ENCODE measurements at regions not wholly inside any gene's neighbourhood (a gene's known extent, or its start where the extent isn't known, plus 50 kb on each side); places are given as distances from the start of the nearest gene placed in this dataset.

GRCh38 chr7:10156972-10157371, 816.7 kb upstream of the PHF14 start:
- Mint-ChIP-seq H3K27ac (no peak overlapping the region), H3K4me3 (no peak overlapping the region), H3K36me3 (ENCODE audit: low read depth) (no peaks in the 10 kb centered on the region), H3K4me1 (ENCODE audit: low read depth) (no peaks in the 10 kb centered on the region), H3K27me3 (ENCODE audit: low read depth) (no peaks in the 10 kb centered on the region), H3K9me3 (peaks cover 8% of the 10 kb centered on the region)
- DNase-seq (ENCODE audit: low spot score), result no peak

DNA sequence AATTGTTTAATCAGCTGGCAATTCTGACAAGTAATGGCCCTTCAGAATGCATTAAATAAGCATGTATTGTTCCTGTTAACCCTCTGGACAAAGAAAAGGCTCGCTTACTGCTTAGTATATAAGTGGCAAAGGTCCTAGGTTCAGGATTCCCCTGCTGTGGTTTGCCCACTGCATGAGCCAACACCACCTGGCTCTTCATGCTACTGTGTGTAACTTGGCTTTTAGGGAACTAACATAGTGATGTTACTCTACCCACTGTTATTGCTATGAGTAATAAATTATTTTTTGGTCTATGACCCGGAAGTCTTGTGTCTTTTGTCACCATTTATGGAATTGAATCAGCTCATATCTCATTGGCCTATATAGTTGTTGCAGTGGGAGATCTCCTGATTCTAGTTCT, 791.7 kb upstream of the PHF14 start:
- DNase-seq (ENCODE audit: low spot score), result no peak
- Mint-ChIP-seq H3K4me3 (no peak overlapping the region), H3K36me3 (ENCODE audit: low read depth) (no peaks in the 10 kb centered on the region), H3K27ac (no peak overlapping the region), H3K27me3 (ENCODE audit: low read depth) (no peaks in the 10 kb centered on the region), H3K4me1 (ENCODE audit: low read depth) (no peaks in the 10 kb centered on the region), H3K9me3 (no peaks in the 10 kb centered on the region)

DNA sequence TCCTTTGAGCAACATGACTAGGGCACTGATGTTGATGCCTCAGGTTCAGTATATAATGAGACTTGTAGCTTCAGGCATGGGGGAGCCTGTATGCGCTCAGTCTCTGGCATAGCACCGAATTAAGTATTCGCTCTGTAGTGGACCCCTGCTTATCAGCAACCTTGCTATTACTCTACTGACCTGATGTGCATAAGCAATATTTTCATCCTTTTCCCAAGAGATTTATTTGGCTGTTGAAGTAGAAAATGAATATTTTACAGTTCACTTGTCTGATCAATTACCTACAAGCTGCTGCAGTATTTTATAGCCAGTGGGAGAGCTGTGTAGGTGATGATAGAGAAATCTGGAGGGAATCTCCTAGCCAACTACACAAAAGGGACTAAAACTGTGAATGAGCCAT, 781.6 kb upstream of the PHF14 start:
- H3K4me1 Mint-ChIP-seq (ENCODE audit: low read depth), result no peaks in the 10 kb centered on the region
- no peak overlapping the region for H3K4me3 Mint-ChIP-seq
- H3K27ac Mint-ChIP-seq, result no peak overlapping the region
- peaks cover 6% of the 10 kb centered on the region for H3K9me3 Mint-ChIP-seq
- DNase-seq (ENCODE audit: low spot score), result no peak
- H3K36me3 Mint-ChIP-seq (ENCODE audit: low read depth), result no peaks in the 10 kb centered on the region
- no peaks in the 10 kb centered on the region for H3K27me3 Mint-ChIP-seq (ENCODE audit: low read depth)

GRCh38 chr7:10205696-10206095, 768.0 kb upstream of the PHF14 start:
- Mint-ChIP-seq H3K9me3 (peaks cover 13% of the 10 kb centered on the region), H3K36me3 (ENCODE audit: low read depth) (no peaks in the 10 kb centered on the region), H3K4me1 (ENCODE audit: low read depth) (no peaks in the 10 kb centered on the region), H3K4me3 (no peak overlapping the region), H3K27ac (no peak overlapping the region), H3K27me3 (ENCODE audit: low read depth) (no peaks in the 10 kb centered on the region)
- no peak for DNase-seq (ENCODE audit: low spot score)

GRCh38 chr7:10210000-10210399, 763.7 kb upstream of the PHF14 start:
- Mint-ChIP-seq H3K4me3 (no peak overlapping the region), H3K4me1 (ENCODE audit: low read depth) (no peaks in the 10 kb centered on the region), H3K36me3 (ENCODE audit: low read depth) (no peaks in the 10 kb centered on the region), H3K9me3 (peaks cover 12% of the 10 kb centered on the region), H3K27ac (no peak overlapping the region), H3K27me3 (ENCODE audit: low read depth) (no peaks in the 10 kb centered on the region)
- DNase-seq (ENCODE audit: low spot score), result no peak

- H3K27ac Mint-ChIP-seq, result no peak overlapping the region
- no peaks in the 10 kb centered on the region for H3K4me1 Mint-ChIP-seq (ENCODE audit: low read depth)
- peaks cover 12% of the 10 kb centered on the region for H3K9me3 Mint-ChIP-seq
- H3K4me3 Mint-ChIP-seq, result no peak overlapping the region
- H3K36me3 Mint-ChIP-seq (ENCODE audit: low read depth), result no peaks in the 10 kb centered on the region
- no peaks in the 10 kb centered on the region for H3K27me3 Mint-ChIP-seq (ENCODE audit: low read depth)
- no peak for DNase-seq (ENCODE audit: low spot score)
Measured at GRCh38 chr7:10211016-10211415, 762.7 kb upstream of the PHF14 start.

DNA sequence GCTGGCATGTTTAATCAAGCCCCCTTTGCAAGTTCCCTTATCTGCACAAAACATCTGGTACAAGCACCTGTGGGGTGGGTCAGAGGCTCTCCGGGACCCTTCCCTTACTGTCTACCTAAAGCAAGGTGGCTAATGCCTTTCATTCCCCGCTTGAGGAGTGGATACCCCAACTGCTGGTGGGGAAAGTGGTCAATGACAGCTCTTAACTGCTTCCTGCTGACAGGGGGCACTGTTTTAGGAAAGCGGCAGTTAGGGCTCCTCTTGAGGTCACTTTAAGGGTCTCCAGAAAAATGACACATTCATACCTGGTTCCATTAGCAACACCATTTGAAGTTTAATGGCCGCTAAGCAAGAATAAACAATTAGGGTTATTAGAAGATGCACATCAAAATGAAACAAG, 761.8 kb upstream of the PHF14 start:
- Mint-ChIP-seq H3K27ac (no peak overlapping the region), H3K4me1 (ENCODE audit: low read depth) (no peaks in the 10 kb centered on the region), H3K27me3 (ENCODE audit: low read depth) (no peaks in the 10 kb centered on the region), H3K36me3 (ENCODE audit: low read depth) (no peaks in the 10 kb centered on the region), H3K9me3 (peaks cover 18% of the 10 kb centered on the region), H3K4me3 (no peak overlapping the region)
- DNase-seq (ENCODE audit: low spot score), result no peak

DNA sequence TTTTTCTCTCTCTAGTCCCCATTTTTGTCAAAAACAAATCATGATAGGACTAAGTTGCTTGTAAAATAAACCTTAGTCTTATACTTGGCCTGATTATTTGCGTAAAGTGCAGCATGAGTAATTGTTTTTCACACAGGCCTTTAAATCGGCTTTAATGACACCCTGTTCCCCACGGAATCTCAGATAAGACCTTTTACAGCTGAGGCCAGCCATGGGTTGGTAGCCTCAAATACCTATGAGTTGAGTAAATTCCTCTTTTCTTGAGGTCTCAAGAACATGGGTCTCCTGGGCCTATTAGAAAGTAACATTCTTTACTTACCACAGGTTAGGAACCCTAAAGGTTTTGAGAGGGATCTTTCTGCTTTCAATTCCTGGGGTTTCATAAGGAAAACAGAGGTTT, 761.0 kb upstream of the PHF14 start:
- Mint-ChIP-seq H3K36me3 (ENCODE audit: low read depth) (no peaks in the 10 kb centered on the region), H3K4me3 (no peak overlapping the region), H3K27me3 (ENCODE audit: low read depth) (no peaks in the 10 kb centered on the region), H3K27ac (no peak overlapping the region), H3K9me3 (peaks cover 18% of the 10 kb centered on the region), H3K4me1 (ENCODE audit: low read depth) (no peaks in the 10 kb centered on the region)
- no peak for DNase-seq (ENCODE audit: low spot score)

DNA sequence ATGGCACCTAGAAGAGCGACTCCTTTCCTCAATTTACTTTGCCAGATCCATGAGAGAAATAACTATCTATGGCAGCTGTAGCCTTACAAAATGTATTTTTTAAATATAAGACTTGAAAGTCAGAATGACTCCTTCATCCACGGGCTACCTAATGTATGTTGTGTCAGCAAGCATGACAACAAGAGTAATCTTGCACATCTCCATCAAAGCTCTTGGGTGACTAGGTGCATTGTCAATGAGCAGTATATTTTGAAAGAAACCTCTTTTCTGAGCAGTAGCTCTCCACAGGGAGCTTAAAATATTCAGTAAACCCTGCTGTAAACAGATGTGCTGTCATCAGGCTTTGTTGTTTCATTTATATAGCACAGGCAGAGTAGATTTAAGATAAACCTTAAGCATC, 757.2 kb upstream of the PHF14 start:
- H3K36me3 Mint-ChIP-seq (ENCODE audit: low read depth), result no peaks in the 10 kb centered on the region

GRCh38 chr7:10221084-10221483, 752.6 kb upstream of the PHF14 start:
- Mint-ChIP-seq H3K36me3 (ENCODE audit: low read depth) (no peaks in the 10 kb centered on the region), H3K27ac (no peak overlapping the region), H3K9me3 (peaks cover 13% of the 10 kb centered on the region), H3K4me3 (no peak overlapping the region), H3K27me3 (ENCODE audit: low read depth) (no peaks in the 10 kb centered on the region), H3K4me1 (ENCODE audit: low read depth) (no peaks in the 10 kb centered on the region)
- no peak for DNase-seq (ENCODE audit: low spot score)

More for the DNA sequence above, 757.2 kb upstream of the PHF14 start:
- H3K9me3 Mint-ChIP-seq, result peaks cover 21% of the 10 kb centered on the region
- no peaks in the 10 kb centered on the region for H3K27me3 Mint-ChIP-seq (ENCODE audit: low read depth)
- no peak overlapping the region for H3K4me3 Mint-ChIP-seq
- H3K4me1 Mint-ChIP-seq (ENCODE audit: low read depth), result no peaks in the 10 kb centered on the region
- H3K27ac Mint-ChIP-seq, result no peak overlapping the region
- DNase-seq (ENCODE audit: low spot score), result no peak

DNA sequence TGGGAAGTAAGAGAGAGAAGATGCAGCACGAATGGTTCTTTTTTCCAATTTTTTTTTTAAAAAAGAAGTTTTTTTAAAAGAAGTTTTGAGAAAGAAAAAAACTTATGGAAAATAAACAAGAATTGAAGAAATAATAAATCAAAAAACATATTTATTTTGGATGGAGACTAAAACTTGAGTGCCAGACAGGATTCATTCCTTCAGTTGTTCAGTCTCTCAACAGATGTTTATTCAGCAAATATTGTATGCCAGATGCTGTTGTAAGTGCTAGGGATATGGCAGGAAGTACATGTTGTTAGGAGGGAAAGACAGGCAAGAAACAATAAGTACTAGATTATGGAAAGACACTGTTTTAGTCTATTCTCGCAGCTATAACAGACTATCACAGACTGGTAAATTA, 750.7 kb upstream of the PHF14 start:
- H3K27me3 Mint-ChIP-seq (ENCODE audit: low read depth), result no peaks in the 10 kb centered on the region

DNA sequence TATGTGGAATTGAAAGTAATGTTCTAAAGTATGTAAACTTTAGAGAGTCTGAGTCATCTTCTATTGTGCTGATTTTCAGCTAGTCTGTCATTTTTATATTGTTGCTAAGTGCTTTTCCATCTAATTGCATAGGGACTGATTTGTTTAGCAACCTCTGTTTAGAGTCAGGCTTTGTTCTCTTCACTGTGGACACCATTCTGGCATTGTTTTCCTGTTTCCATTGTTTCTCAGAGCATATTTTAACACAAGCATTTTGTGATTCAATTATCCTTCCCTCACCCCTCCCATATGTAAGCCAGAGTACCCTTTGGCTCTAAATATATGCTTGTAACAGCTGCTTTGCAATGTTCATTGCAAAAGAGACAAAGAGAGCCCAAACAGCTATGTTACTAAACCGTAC, 748.4 kb upstream of the PHF14 start:
- H3K27me3 Mint-ChIP-seq (ENCODE audit: low read depth), result no peaks in the 10 kb centered on the region
- no peak for DNase-seq (ENCODE audit: low spot score)
- H3K4me1 Mint-ChIP-seq (ENCODE audit: low read depth), result no peaks in the 10 kb centered on the region
- peaks cover 4% of the 10 kb centered on the region for H3K9me3 Mint-ChIP-seq
- no peak overlapping the region for H3K4me3 Mint-ChIP-seq
- H3K27ac Mint-ChIP-seq, result no peak overlapping the region
- no peaks in the 10 kb centered on the region for H3K36me3 Mint-ChIP-seq (ENCODE audit: low read depth)

More for the DNA sequence above, 750.7 kb upstream of the PHF14 start:
- Mint-ChIP-seq H3K4me3 (no peak overlapping the region), H3K9me3 (peaks cover 8% of the 10 kb centered on the region), H3K27ac (no peak overlapping the region), H3K36me3 (ENCODE audit: low read depth) (no peaks in the 10 kb centered on the region), H3K4me1 (ENCODE audit: low read depth) (no peaks in the 10 kb centered on the region)
- no peak for DNase-seq (ENCODE audit: low spot score)

- Mint-ChIP-seq H3K9me3 (peaks cover 10% of the 10 kb centered on the region), H3K27me3 (ENCODE audit: low read depth) (no peaks in the 10 kb centered on the region), H3K36me3 (ENCODE audit: low read depth) (no peaks in the 10 kb centered on the region)
Measured at GRCh38 chr7:10237306-10237705, 736.4 kb upstream of the PHF14 start.

GRCh38 chr7:10238641-10239040, 735.0 kb upstream of the PHF14 start:
- peaks cover 10% of the 10 kb centered on the region for H3K9me3 Mint-ChIP-seq
- DNase-seq (ENCODE audit: low spot score), result no peak
- H3K27me3 Mint-ChIP-seq (ENCODE audit: low read depth), result no peaks in the 10 kb centered on the region
- no peaks in the 10 kb centered on the region for H3K36me3 Mint-ChIP-seq (ENCODE audit: low read depth)
- H3K4me3 Mint-ChIP-seq, result no peak overlapping the region
- H3K27ac Mint-ChIP-seq, result no peak overlapping the region
- H3K4me1 Mint-ChIP-seq (ENCODE audit: low read depth), result no peaks in the 10 kb centered on the region

More at GRCh38 chr7:10237306-10237705, 736.4 kb upstream of the PHF14 start:
- no peak overlapping the region for H3K27ac Mint-ChIP-seq
- no peaks in the 10 kb centered on the region for H3K4me1 Mint-ChIP-seq (ENCODE audit: low read depth)
- H3K4me3 Mint-ChIP-seq, result no peak overlapping the region
- DNase-seq (ENCODE audit: low spot score), result no peak

- H3K9me3 Mint-ChIP-seq, result peaks cover 10% of the 10 kb centered on the region
- no peak overlapping the region for H3K4me3 Mint-ChIP-seq
- no peak for DNase-seq (ENCODE audit: low spot score)
- no peaks in the 10 kb centered on the region for H3K4me1 Mint-ChIP-seq (ENCODE audit: low read depth)
- H3K27me3 Mint-ChIP-seq (ENCODE audit: low read depth), result no peaks in the 10 kb centered on the region
- H3K36me3 Mint-ChIP-seq (ENCODE audit: low read depth), result no peaks in the 10 kb centered on the region
- no peak overlapping the region for H3K27ac Mint-ChIP-seq
Measured at GRCh38 chr7:10239695-10240345, 733.9 kb upstream of the PHF14 start.

All from T-helper 2 cell treated with Interferon-gamma antibody and Interleukin-4, amounts not matched to agents 5 μg/mL and 100 μg/mL, for 36 hours (primary cell).